Stimulated activated CD4-positive, alpha-beta T cell treated with anti-CD3 and anti-CD28 coated beads, Interleukin-4, amount 100 ng/mL, for 24 hours (primary cell): ENCODE measurements at regions not wholly inside any gene's neighbourhood (a gene's known extent, or its start where the extent isn't known, plus 50 kb on each side); places are given as distances from the start of the nearest gene placed in this dataset.
"Not testable (repeated sequence)": the region's sequence is repeated elsewhere in the genome, so short reads cannot be mapped to it uniquely, and the experiment has no call there.

Experiments
- DNase-seq: peaks from one replicate; pipeline ENCODE4 v3.0.0-alpha.2; 2020

DNA sequence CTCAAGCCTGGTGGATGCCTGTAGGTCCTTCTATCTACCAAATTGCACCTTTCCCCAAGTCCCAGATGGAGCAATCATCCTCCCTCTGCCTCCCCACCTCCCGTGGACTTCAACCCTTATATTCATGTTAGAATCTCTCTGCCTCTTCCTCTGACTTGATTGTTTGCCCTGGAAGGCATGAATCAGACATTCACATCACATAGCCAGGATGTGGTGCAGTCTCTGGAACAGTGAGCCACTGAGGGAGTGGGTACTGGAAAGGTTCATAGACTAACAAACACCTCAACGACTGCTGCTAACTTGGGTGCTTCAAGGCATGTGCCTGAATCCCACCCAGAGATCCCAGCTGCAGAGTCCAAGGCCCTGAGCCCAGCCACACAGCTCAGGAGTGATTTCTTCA, 494.0 kb downstream of the TNS3 start:
- DNase-seq = no peak

- no peak for DNase-seq
These were observed 496.2 kb downstream of the TNS3 start for GRCh38 chr7:47085491-47086275.

GRCh38 chr7:47083476-47084250, 498.2 kb downstream of the TNS3 start:
- DNase-seq = no peak

DNA sequence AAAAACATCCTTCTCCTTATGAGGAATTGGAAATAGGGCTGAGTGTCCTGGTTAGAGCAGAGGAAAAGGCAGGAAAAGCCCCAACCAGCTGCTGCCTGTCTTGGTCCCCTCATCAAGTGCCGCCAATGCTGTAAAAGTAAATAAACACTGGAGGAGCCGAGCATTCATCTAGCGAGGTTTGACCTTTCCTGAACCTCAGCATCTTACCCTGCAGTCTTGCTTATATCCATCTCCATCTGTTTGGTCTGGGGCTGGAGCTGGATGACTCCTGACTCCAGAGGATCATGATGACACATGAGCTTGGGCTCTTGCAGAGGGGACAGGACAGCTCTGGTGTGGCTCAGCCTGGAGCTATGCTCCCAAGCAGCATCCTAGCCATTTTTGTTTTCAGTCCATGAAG, 501.1 kb downstream of the TNS3 start:
- DNase-seq = no peak

DNA sequence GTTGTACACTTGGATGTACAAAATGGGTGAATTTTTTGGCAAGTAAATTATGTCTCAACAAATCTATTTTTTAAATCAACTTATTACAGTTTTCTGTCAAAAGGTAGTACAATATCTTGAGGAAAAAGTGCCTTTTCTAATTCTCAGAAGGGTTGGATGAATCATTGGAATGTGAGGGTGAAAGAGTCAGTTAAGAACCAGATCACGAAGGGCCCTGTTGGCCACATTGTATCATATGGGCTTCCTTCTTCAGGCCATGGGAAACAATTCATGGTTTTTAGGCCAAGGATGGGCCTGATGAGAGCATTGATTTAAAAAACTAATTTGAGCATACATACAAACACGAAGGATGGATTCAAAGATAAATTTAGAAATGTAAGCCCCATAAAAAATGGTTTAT, 503.7 kb downstream of the TNS3 start:
- no peak for DNase-seq

- no peak for DNase-seq
These were observed 507.2 kb downstream of the TNS3 start for GRCh38 chr7:47074702-47075153.

DNA sequence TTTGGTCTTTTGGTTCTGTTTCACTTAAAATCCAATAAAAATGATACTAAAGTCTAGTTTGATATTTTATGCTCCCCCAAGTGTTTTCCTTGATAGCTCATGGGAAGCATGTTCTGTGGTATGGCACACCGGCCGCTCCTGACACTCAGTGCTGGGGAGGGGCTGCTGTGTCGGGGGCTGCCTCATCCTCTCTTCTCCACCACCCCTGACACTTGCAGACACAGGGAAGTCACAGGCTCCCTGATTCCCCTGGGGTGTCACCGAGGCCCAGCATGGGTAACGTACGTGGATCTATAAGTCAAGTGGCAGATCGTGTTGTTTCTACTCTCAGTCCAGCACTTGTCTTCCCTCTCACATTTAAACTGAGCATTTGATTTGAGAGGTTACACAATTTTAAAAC, 508.6 kb downstream of the TNS3 start:
- DNase-seq = no peak

GRCh38 chr7:47071866-47072265, 510.0 kb downstream of the TNS3 start:
- DNase-seq = no peak

DNA sequence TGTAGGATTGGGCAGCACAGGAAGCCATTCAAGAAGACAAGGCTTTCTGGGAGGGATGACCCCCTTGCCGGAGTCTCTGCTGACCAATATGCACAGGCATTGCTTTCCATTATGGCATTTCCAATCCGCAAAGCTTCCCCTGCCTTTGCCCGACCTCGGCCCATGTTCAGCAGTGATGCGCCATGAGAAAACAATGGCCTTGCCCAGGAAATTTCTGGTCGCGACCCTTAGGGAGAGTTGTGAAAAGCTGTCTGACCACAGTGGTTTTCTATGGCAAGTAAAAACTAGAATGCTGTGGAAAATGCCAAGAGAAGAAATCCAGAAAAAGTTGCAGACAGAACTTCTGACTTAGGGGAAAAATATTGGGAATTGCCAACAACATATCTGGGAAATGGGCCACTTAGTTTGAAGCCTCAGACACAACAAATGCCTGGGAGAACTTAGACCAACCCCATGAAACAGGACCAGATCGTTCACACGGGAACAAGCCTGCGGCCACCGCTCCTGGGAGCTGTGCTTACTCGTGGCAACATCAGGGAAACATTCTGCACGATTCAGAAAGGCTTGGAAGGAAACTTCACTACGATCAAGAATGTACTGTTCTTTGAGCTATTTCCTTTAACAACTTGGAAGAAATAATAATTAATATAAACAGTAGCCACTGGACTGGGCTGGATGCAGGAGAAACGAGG, 512.4 kb downstream of the TNS3 start:
- DNase-seq = no peak

DNA sequence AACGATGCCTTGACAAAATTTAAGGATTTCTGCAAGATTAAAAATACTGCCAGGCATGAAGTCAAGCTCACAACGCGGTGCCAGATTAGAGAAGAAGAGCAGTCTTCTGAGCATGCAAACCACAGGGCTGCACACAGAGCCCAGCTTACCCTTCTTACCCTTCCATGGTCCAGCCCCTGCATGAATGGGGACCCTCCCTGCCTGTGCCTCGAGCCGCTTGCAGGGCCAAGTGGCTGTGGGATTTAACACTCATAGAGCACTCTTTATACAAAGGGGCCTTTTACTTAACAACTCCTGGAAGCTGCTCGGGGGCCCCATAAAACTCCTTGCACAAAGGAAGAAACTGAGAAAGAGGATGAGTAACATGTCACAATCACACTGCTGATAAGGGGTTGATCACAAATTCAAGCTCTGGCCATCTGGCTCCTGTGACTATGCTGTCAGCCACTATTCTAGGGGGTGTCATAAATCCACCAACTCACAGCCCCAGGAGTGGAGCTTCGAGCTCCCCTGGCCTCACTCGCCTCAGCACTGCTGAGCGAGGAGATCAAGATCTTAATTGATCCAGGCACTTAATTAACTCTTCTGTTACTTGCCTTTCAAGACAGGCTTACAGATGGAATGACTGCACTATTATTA, 514.8 kb downstream of the TNS3 start:
- DNase-seq = no peak

- no peak for DNase-seq
These were observed 525.2 kb downstream of the TNS3 start for GRCh38 chr7:47056731-47057130.

- DNase-seq = not testable (repeated sequence)
These were observed 529.2 kb downstream of the TNS3 start for GRCh38 chr7:47052541-47053208.

DNA sequence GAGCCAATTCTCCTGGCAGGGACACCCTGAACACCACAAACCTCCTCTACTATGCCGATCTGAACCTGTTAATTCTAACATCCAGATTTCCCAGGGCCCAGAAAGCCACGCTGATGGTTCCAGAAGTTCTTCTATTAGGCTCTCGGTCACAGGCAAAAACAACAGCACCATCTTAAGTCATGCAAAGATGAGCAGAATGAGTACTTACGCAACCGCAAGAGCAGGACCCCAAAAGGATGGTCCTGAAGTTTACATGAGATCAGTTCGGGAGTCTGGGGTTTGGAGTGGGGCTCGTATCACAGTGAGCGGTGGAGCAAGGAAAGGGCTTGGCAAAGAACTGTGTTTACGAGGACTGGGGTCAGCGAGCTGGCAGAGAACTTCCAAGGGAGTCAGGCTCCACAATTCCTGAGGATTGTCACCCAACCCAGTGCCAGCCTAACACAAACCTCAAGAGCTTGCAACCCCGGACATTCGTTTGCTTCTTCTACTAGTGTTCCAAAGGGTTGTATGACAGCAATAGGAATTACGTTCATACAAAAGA, 532.6 kb downstream of the TNS3 start:
- DNase-seq = no peak

GRCh38 chr7:47047384-47047783, 534.5 kb downstream of the TNS3 start:
- no peak for DNase-seq

- no peak for DNase-seq
These were observed 535.0 kb downstream of the TNS3 start for GRCh38 chr7:47046949-47047348.

DNA sequence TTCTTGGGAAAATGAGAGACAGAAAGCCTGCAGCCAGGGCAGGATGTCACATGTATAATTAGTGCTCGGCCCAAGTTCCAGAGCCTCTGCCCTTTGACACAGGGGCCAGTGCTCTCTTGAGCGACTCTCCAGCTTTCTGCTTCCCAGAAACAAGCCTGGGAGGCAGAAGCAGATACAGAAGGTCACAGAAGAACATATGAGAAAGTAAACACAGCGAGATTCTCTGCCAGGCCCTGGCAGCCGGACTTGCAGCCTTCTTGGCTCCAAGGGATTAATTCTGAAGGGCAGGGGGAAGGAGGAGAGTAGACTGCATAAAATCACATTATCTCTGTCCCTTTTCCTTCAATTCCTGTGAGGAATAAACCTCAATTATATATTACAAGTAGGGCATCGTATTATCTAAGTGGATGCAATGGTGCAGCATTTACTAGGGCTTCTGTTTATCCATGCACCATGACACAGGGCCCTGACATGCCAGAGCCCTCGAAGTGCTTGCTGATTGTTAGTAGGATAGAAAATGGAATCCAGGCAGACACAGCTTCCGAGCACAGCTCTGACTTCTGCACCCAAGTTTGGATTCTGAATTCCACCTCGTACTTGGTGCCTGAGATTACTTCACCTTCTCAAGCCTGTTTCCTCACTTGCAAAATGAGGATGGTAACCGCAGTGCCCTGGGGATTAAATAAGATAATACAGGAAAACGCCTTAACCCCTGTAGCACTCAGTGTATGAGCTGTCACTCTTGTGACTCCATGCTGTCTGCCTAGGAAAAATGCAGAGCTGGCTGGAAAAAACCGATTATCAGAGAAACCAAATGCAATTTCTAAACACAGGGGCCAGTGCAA, 536.5 kb downstream of the TNS3 start:
- no peak for DNase-seq

GRCh38 chr7:47044625-47045024, 537.3 kb downstream of the TNS3 start:
- no peak for DNase-seq

DNA sequence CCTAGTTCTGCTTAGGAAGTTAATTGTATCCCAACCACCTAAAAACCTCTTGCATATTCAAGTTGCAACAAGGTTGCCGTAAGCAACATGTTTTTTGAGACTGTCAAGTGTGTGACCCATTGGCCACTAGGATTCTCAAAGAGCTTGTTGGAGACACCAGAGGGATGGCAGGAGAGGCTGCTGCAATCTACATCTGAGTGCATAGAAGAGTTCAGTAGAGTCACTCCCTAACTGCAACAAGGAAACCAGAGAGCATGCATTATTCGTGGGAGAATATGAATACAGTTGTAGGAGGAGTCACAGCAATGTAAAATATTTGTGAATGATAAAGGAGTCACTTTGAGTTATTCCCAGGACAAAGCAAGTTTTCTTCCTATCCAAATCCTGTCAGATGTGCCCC, 538.6 kb downstream of the TNS3 start:
- no peak for DNase-seq

GRCh38 chr7:47042669-47043068, 539.2 kb downstream of the TNS3 start:
- no peak for DNase-seq

DNA sequence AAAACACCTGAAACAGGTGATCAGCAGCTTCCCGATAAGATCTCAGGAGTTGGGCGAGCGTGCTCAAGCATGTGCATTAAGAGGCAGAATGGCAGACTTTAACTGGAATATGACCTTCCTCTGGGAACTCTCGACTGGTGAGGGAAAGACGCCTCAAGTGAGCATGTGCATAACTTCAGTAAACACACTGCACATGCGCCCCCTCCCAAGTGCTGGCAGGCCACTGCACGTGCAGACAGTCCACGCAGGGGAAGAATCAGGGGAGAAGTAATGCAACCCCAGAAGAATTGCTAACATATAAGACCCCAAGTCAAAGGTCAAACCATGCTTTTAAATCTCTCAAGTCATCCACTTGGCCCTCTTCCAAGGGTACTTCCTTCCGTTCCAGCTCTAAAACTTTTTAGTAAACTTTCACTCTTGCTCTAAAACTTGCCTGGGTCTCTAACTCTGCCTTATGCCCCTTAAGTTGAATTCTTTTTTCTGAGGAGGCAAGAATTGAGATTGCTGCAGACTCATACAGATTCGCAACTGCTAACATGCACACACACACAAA, 541.0 kb downstream of the TNS3 start:
- no peak for DNase-seq

GRCh38 chr7:47039904-47040303, 542.0 kb downstream of the TNS3 start:
- no peak for DNase-seq
